HG03045 (cell line): ENCODE measurements at regions not wholly inside any gene's neighbourhood (a gene's known extent, or its start where the extent isn't known, plus 50 kb on each side); places are given as distances from the start of the nearest gene placed in this dataset.

Experiments used
- ATAC-seq: cut with Tn5 transposase; IDR thresholded peaks from one replicate; pipeline ENCODE4 v1.9.1; 2021; ENCODE audit warnings: mild to moderate bottlenecking, moderate library complexity; ENCODE audit not compliant: unreplicated experiment

DNA sequence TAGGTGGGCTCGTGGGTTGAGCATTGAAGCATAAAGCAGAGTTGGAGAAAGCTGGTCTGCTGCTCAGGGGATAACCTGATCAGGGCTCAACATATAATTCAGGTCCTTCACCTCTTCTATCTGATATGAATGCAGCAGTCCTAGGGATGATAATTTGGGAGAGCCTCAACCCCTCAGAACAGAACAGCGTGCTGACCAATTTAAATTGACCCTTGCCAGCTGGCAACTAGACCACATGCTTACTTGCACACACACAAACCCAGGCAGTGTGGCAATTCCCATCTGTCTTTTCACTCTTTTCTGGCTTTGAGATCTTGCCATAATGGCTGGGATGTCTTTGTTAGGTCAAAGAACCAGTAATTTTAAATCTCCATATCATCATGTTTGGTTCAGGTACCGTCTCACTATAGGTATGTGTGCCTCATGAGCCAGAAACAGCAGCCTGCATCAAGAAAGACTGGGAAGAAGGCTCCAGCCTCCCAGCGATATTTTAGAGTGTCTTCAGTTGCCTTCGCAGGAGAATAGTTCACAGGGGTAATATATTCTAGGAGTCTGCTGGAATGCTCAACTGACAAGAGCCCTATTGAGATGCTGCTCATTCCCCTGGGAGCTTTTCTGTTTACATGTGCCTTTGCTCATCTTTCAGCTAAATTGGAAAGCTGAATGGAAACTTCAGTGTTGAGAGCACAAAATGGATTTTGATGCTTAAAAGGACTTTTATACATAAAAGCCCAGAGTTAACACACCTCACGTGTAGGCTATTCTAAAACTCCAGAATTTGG is 497.6 kb downstream of the RASEF start:
- no peak for ATAC-seq

DNA sequence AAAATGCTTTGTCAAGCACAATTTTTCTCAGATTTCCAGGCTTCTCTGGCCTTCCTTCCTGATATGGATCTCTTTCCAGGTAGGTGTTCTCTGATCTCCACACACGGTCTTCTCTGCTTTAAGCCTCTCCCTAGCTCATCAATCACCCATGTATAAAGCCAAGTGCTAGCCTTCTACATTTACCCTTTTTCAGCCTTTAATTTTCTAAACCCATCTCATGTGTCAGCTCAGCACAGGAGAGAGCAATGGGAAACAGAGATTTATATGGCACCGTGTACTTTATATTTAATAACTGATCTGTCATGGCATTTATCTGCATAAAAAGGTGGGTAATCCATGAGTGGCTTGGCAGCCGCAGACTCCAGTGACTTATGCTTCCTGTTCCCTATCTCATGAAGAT is 495.0 kb downstream of the RASEF start:
- ATAC-seq, result no peak

GRCh38 chr9:82570226-82570625 is 492.7 kb downstream of the RASEF start:
- ATAC-seq, result no peak

DNA sequence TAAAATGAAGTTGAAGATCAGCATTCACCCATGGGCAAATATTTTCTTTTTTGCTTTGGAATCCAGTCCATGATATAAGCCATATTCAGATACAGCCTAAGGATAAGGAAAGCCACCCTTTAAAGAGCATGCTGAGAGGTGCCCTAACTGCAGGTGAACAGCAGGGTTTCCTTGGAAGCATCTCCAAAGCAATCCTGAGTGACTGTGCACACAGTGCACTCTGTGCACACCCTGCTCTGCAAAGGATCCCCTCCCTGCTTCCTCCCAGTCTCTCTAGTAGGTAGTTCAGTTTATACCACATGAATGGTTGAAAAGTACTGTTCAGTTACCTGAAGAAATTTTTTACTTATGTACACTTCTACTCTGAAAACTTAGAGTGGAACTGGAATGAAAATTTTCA is 491.4 kb downstream of the RASEF start:
- ATAC-seq, result no peak

- no peak for ATAC-seq
Measured at GRCh38 chr9:82572146-82572545, 490.8 kb downstream of the RASEF start.

- no peak for ATAC-seq
Measured at GRCh38 chr9:82574911-82575310, 488.0 kb downstream of the RASEF start.

- no peak for ATAC-seq
Measured at GRCh38 chr9:82580921-82581320, 482.0 kb downstream of the RASEF start.

DNA sequence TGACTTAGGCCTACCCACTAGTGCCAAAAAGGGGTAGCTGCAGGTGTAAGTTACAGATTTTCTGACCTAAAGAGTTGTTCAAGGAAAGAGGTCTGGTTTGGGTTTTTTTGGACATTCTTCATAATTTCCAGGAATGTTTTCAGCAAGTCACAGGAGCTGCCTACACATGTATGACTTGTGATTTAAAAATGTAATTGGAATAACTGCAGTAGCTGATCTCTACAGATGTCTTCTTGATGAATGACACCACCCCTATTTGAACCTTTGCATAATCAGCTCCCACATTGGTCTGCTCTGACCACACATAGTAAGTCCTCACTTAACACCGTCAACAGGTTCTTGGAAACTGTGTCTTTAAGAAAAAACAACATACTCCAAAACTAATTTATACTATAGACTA is 481.4 kb downstream of the RASEF start:
- ATAC-seq, result no peak

DNA sequence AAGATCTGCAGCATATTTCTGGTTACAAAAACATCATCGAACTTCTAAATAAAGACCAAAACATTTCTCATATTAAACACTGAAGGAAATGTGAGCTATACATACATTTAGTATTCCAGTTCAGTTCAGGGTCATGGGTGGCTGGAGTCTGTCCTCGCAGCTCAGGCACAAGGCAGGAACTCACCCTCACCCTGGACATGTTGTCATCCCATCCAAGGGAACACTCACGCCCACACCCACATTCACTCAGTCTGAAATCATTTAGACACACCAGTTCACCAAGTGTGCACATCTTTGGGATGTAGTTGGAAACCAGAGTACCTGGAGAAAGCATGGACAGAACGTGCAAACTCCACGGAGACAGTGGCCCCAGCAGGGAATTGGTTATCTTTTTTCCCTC is 481.0 kb downstream of the RASEF start:
- ATAC-seq, result no peak

DNA sequence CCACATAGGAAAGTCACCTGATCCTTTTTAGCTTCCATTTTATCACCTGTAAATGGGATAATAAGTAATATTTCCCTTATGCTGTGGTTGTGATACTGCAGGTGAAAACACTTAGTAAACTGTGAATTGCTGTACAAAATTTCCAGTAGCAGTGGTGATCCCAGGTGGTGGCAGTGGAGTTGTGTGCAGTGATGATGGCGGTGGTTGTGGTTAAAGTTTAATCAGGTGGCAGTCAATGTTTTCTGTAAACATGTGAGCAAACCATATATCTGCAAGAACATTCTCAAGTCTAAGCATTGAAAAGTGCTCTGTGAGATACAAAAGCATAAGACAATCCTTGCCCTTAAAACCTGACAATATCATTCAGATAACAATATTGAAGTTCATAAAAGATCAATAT is 480.2 kb downstream of the RASEF start:
- ATAC-seq, result no peak

GRCh38 chr9:82583524-82583923 is 479.4 kb downstream of the RASEF start:
- ATAC-seq, result no peak

- no peak for ATAC-seq
Measured at GRCh38 chr9:82584349-82584863, 478.5 kb downstream of the RASEF start.

GRCh38 chr9:82586918-82587356 is 476.0 kb downstream of the RASEF start:
- ATAC-seq, result no peak

- no peak for ATAC-seq
Measured at GRCh38 chr9:82588301-82589180, 474.4 kb downstream of the RASEF start.

DNA sequence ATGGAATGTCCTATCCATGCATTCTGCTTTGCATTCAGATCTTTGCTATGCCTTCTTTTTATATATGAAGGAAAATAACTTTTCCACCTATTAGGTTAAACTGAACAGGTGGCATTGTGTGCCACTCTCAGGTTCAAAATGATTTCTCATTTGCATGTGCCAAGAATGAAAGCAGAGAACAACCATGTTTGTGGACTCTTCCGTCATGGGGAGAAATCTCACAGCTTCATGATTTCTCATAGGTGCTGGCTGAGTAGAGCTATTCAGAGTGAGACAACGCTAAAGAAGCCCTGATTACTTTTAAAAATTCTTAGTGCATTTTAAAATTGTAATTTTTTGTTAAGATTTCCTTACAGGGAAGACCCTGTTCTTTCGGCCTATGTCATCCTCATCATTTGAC is 472.1 kb downstream of the RASEF start:
- ATAC-seq, result no peak

GRCh38 chr9:82593501-82593900 is 469.4 kb downstream of the RASEF start:
- ATAC-seq, result no peak

DNA sequence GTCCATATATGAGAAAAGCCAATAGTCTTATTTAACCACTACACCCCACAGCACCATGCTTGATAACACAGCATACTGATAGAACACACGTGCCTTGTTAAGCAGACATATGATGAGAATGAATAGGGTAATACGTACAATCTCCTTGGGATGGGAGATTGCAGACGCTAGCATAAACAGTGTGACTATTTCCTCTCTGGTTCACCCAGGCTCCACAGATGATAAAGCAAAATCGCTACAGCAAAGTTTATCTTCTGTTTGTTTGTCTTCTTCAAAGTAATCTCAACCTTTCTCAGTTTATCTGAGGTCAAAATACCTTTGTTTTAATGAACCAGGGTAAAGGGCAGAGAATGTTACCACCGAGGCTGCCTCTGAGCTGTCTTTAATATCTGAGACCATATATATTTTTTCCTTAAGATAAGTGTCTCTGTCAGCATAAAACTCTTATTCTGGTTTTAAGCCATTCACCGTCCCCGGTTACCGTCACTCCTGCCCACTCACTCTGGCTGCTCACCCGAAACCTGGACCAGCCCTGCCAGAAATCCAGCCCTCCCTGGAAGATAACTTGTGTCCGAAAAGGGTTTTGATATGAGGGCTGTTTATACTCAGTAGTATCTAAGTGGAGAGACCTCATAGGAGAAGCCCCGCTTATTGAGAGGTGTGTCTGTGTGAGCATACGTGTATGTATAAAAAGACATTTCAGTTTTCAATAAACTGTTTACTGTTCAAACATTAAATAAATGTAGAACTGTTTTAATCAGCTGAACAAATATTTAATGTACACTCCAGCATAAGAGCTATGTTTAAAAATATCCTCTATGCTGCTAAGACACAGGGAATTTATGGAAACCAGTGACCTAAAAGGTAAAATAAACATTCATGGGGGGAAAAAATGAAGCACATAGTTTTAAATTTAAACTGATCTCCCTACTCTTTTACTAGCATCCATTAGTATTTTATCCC is 465.4 kb downstream of the RASEF start:
- no peak for ATAC-seq

- ATAC-seq, result no peak
Measured at GRCh38 chr9:82598241-82599039, 464.5 kb downstream of the RASEF start.

DNA sequence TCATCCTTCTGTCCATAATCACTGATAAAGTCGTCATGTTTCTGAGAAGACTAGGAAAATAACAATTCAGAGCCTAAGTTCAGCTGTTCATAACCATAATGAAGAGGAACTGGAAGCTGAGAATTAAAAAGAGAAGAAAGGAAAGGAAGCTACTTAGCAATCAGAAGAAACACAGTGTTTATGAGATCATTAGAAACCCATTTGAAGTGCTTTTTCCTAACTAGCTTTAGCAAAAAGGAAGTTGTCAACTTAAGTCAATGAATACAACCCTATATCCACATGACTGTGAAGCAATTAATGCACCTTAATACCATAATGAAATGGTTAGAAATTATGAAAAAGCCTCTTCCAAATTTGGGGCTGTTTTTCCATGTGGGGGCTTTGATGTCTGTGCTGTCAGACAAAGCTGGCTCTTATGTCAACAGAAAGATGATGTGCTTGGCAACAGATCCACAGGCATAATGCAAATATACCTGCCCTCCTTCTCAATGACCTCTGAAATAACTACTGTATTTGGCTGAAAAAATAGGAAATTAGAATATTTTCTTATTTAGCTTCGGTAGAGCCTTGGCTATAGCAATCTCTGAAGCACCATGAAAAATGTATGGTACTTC is 463.5 kb downstream of the RASEF start:
- ATAC-seq, result no peak
